ENCODE measurements at regions not wholly inside any gene's neighbourhood (a gene's known extent, or its start where the extent isn't known, plus 50 kb on each side); places are given as distances from the start of the nearest gene placed in this dataset.

- TF ChIP-seq CTCF (conservative IDR thresholded peaks at IDR 0.05; ENCODE audit: low read depth, low read length), result no peak
- TF ChIP-seq EZH2 (IDR thresholded peaks at IDR 0.05; ENCODE audit: borderline replicate concordance, low read depth, low read length, poor library complexity, severe bottlenecking), result no peak
These were observed 933.9 kb upstream of the MIR17HG start for GRCh38 chr13:90413548-90413947.

All from A673 (cell line).